ENCODE measurements at regions not wholly inside any gene's neighbourhood (a gene's known extent, or its start where the extent isn't known, plus 50 kb on each side); places are given as distances from the start of the nearest gene placed in this dataset.

DNA sequence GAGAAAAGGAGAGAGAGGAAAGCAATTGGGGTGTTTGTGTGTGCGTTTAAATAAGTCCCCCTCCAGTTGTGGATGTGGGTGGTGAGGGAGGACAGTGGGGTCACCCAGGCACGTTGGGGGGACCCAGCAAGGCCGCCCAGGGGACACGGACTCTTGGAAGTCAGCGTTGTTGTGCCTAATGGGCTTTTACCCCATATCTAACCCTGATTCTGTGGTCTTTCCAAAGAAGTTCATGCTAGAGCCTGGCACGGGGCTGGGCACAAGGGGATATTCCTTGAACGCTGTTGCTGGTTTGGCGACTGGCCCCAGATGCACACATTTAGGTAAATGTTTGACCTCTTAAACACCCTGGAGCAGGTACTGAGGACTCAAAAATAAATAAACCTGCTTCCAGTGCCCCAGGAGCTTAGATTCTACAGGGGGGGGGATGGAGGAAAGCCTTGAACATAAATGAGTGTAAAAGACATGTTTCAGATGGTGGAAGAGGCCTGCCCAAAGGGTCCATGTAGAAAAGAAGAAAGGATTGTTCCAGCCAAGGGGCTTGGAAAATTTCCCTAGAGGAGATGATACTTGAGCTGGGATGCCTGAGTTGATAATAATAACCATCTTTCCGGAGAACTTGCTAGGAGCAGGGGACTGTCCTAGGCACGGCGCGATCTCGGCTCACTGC, 97.7 kb upstream of the SIX3 start:
- TF ChIP-seq, protein P1, sequence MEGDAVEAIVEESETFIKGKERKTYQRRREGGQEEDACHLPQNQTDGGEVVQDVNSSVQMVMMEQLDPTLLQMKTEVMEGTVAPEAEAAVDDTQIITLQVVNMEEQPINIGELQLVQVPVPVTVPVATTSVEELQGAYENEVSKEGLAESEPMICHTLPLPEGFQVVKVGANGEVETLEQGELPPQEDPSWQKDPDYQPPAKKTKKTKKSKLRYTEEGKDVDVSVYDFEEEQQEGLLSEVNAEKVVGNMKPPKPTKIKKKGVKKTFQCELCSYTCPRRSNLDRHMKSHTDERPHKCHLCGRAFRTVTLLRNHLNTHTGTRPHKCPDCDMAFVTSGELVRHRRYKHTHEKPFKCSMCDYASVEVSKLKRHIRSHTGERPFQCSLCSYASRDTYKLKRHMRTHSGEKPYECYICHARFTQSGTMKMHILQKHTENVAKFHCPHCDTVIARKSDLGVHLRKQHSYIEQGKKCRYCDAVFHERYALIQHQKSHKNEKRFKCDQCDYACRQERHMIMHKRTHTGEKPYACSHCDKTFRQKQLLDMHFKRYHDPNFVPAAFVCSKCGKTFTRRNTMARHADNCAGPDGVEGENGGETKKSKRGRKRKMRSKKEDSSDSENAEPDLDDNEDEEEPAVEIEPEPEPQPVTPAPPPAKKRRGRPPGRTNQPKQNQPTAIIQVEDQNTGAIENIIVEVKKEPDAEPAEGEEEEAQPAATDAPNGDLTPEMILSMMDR (IDR thresholded peaks at IDR 0.05), result no peak
- no peak overlapping the region for H3K27ac ChIP-seq
- ATAC-seq, result no peak
- WGBS, 2 donors, result 90 to 91% methylated on average over 13 of the region's 13 CpGs
- no peaks in the 10 kb centered on the region for H3K36me3 ChIP-seq
- no peak for DNase-seq
- no peaks in the 10 kb centered on the region for H3K4me1 ChIP-seq
- intact Hi-C loops (cut with DNase I), result no loop called here
- peaks cover 0 to 69% (median 32%) of the 10 kb centered on the region in 7 donors for H3K27me3 ChIP-seq
- no peaks in the 10 kb centered on the region for H3K9me3 ChIP-seq
- no peak overlapping the region for H3K4me3 ChIP-seq

DNA sequence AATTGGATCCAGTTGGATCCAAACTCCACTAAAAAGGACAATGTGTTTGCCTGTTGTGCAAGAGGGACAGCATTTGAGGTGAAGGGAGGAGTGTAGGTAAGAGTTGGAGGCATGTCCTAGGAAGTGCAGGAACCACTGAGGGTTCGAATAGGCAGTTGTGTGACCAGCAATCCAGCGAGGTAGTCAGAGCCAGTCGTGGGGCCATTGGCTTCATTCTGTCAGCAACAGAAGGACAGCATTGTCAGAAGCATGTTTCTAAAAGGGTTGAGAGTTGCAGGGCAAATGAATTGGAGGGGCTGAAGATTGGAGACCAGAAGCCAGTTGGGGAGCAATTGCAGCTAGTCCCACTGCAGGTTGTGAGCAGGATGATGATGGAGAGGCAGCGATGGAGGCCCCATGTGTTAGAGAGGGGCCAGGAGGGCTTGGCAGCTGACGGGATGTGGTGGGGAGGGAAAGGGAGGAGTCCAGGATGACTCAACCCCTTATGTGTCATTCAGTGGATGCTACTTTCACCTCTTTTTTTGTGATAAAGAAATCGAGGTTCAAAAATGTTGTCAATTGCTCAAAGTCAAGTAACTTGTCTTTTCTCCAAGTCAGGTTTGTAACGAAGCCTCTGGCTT, 96.7 kb upstream of the SIX3 start:
- Histone ChIP-seq H3K27me3 (peaks cover 0 to 74% (median 32%) of the 10 kb centered on the region in 7 donors), H3K4me1 (peaks cover 0 to 6% (median 0%) of the 10 kb centered on the region in 9 donors), H3K9me3 (no peaks in the 10 kb centered on the region), H3K4me3 (no peak overlapping the region), H3K36me3 (no peaks in the 10 kb centered on the region), H3K27ac (no peak overlapping the region)
- intact Hi-C loops (cut with DNase I), result no loop called here
- WGBS, 2 donors, result 78 to 81% methylated on average over 7 of the region's 7 CpGs
- DNase-seq (no peak), ATAC-seq (no peak)
- TF ChIP-seq, protein P1 (IDR thresholded peaks at IDR 0.05), result no peak

DNA sequence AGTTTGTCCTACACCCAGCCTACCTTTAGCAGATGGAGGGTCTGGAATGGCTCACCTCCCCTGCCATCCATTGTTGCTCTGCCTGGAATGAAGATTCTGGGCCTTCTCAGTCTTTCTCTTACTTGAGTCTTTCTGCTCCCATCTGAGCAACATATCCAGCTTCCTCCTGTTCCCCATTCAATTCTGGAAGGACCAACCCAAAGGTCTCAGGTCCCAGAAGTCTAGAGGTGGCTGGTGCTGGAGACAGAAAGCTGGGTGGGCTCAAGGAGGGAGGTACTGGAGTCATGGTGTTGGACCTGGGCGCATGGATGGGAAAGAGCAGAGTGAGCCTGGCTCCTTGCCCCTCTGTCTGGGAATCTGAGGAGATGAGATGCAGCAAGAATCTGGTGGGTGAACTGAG, 93.5 kb upstream of the SIX3 start:
- 100% methylated on average over 1 of the region's 1 CpG for WGBS, 2 donors
- DNase-seq (no peak), ATAC-seq (no peak)
- H3K4me3 ChIP-seq, result no peak overlapping the region
- intact Hi-C loops (cut with DNase I), result no loop called here
- H3K9me3 ChIP-seq, result no peaks in the 10 kb centered on the region
- H3K27me3 ChIP-seq, result peaks cover 0 to 78% (median 41%) of the 10 kb centered on the region in 7 donors
- H3K27ac ChIP-seq, result no peak overlapping the region
- TF ChIP-seq, protein P1 (IDR thresholded peaks at IDR 0.05), result no peak
- no peaks in the 10 kb centered on the region for H3K36me3 ChIP-seq
- H3K4me1 ChIP-seq, result peaks cover 0 to 6% (median 0%) of the 10 kb centered on the region in 9 donors

DNA sequence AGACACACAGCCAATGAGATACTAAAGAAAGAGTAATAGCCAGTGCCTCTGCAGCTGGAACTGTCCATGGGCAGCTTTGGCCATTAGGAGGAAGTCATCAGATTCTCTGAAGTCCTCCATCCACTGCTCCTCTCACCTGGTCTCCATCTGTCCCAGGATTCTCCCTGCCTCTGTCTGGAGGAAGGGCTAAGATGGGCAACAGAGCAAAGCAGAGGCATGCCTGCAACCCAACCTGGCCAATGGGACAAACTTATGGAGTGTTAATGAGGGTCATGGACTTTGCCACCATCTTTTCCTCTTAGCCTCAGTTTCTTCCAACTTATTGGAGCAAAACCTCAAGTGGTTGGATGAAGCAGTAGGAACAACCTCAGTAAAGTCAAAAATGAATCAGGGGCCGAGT, 91.5 kb upstream of the SIX3 start:
- H3K36me3 ChIP-seq, result no peaks in the 10 kb centered on the region
- H3K4me3 ChIP-seq, result no peak overlapping the region
- intact Hi-C loops (cut with DNase I), result no loop called here
- peaks cover 0 to 83% (median 43%) of the 10 kb centered on the region in 7 donors for H3K27me3 ChIP-seq
- no peak overlapping the region for H3K27ac ChIP-seq
- no peaks in the 10 kb centered on the region for H3K9me3 ChIP-seq
- 70 to 85% methylated on average over 1 of the region's 1 CpG for WGBS, 2 donors
- ATAC-seq, result no peak
- no peak for DNase-seq
- TF ChIP-seq, protein P1 (IDR thresholded peaks at IDR 0.05), result no peak
- H3K4me1 ChIP-seq, result peaks cover 0 to 6% (median 0%) of the 10 kb centered on the region in 9 donors
